Stimulated activated memory B cell treated with anti-CD40 and anti-IgM and Interleukin-4, amounts not matched to agents 10 μg/mL and 1 μg/mL and 100 μg/mL, for 72 hours (primary cell): ENCODE measurements at regions not wholly inside any gene's neighbourhood (a gene's known extent, or its start where the extent isn't known, plus 50 kb on each side); places are given as distances from the start of the nearest gene placed in this dataset.

Experiments
- ATAC-seq: fragments of 150-1000 bp; cut with Tn5 transposase; 2 replicates; pipeline ENCODE4 v1.10.0; 2021
- H3K27ac Mint-ChIP-seq: one replicate; pipeline ENCODE4 v1.8.0; 2022; ENCODE audit warnings: mild to moderate bottlenecking, mixed read lengths
- H3K27me3 Mint-ChIP-seq: one replicate; pipeline ENCODE4 v1.8.0; 2022; ENCODE audit warnings: mixed read lengths
- H3K36me3 Mint-ChIP-seq: one replicate; pipeline ENCODE4 v1.8.0; 2022; ENCODE audit warnings: mixed read lengths
- H3K4me1 Mint-ChIP-seq: one replicate; pipeline ENCODE4 v1.8.0; 2022; ENCODE audit warnings: mixed read lengths
- H3K4me3 Mint-ChIP-seq: one replicate; pipeline ENCODE4 v1.8.0; 2022; ENCODE audit warnings: mild to moderate bottlenecking, moderate library complexity, mixed read lengths
- H3K9me3 Mint-ChIP-seq: one replicate; pipeline ENCODE4 v1.8.0; 2022; ENCODE audit warnings: mixed read lengths

DNA sequence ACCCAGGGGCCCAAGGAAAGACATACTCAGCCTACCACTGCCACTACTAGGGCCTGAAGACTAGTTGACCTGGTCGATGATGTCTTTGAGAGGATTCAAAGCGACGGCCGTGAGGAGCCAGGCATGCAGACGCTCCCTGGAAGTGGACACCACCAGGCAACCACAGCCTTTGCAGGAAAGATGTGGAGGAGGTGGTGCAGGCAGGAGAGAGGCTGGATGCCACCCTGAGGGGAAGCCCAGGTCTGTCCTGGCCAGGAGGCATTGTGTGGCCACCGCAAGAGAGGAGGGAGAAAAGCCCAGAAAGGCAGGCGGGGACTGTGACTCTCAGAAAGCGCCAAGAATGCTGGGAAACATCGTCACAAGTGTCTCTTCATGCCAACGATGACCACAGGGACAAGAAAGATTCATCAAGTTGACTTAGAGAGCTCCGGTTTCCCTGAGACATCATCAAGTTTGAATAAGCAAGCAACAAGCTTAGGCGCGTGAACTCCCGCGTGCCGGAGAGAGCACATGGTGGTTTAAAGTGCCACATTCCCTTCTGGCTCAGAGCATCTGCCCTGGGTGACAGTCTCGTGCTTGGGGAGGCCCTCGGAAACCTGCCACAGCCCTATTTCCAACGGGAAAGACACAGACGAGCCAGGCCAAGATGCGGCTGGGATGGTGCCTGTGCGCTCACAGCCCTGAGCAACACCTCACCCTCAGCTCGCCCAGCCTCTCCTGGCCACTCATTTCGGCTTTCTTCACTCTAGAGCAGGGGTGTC is 464.5 kb upstream of the SALL3 start:
- H3K27ac Mint-ChIP-seq, result no peak overlapping the region
- peaks cover 3% of the 10 kb centered on the region for H3K9me3 Mint-ChIP-seq
- no peaks in the 10 kb centered on the region for H3K4me1 Mint-ChIP-seq
- no peak for ATAC-seq
- no peak overlapping the region for H3K4me3 Mint-ChIP-seq
- H3K27me3 Mint-ChIP-seq, result no peaks in the 10 kb centered on the region
- no peaks in the 10 kb centered on the region for H3K36me3 Mint-ChIP-seq

DNA sequence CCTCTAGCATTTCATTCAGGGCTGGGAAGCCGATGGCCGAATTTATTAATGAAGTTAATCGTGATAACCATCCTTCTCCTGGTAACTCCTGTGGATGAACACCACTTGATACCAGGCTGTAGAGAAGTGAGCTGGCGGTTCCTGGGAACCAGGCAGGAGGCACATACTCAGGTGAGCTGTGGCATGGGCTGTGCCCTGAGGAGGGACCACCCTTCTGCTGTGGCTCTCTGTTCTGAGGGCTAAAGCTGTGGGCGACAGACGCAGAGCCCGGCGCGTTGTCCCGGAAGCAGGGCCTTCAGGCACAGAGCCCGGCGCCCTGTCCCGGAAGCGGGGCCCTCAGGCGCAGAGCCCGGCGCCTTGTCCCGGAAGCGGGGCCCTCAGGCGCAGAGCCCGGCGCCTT is 462.3 kb upstream of the SALL3 start:
- Mint-ChIP-seq H3K9me3 (peaks cover 3% of the 10 kb centered on the region), H3K36me3 (no peaks in the 10 kb centered on the region), H3K4me1 (no peaks in the 10 kb centered on the region), H3K27me3 (no peaks in the 10 kb centered on the region), H3K4me3 (no peak overlapping the region), H3K27ac (no peak overlapping the region)
- no peak for ATAC-seq

DNA sequence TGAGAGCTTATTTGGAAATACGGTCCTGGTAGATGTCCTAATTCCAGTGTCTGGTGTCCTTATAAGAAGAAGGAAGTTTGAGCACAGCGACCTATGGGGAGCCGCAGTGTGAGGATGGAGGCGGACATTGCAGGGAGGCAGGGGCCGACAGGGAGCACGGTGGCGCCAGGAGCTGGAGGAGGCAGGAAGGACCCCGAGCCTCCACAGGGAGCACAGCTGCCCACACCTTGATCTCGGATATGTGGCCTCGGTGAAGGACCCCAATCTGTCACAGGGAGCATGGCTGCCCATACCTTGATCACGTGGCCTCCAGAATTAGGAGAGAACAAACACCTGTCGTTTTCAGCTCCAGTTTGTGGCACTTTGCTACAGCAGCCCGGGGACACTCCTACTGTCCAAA is 461.6 kb upstream of the SALL3 start:
- Mint-ChIP-seq H3K36me3 (no peaks in the 10 kb centered on the region), H3K27me3 (no peaks in the 10 kb centered on the region)
- no peak for ATAC-seq

DNA sequence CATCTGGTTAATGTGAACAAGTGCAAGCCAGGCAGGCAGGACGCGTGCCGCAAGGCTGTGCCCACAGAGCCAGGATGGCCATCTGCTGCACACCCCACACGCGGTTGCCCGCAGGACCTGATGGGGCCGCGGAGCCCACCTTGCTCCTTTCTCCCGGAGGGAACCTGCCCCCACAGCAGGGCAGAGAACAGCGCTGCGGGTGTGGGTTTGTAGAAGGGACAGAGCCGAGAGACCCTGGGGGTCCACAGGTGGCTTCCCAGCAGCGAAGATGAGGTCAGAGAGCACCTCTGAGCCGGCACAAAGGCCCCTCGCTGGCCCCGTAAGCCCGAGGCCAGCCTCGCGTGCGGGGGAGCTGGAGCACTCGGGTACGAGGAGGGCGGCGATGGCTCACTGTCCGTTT is 460.8 kb upstream of the SALL3 start:
- no peak for ATAC-seq
- Mint-ChIP-seq H3K9me3 (peaks cover 7% of the 10 kb centered on the region), H3K4me3 (no peak overlapping the region)

More for the DNA sequence above, 461.6 kb upstream of the SALL3 start:
- Mint-ChIP-seq H3K27ac (no peak overlapping the region), H3K4me3 (no peak overlapping the region), H3K9me3 (peaks cover 4% of the 10 kb centered on the region), H3K4me1 (no peaks in the 10 kb centered on the region)

DNA sequence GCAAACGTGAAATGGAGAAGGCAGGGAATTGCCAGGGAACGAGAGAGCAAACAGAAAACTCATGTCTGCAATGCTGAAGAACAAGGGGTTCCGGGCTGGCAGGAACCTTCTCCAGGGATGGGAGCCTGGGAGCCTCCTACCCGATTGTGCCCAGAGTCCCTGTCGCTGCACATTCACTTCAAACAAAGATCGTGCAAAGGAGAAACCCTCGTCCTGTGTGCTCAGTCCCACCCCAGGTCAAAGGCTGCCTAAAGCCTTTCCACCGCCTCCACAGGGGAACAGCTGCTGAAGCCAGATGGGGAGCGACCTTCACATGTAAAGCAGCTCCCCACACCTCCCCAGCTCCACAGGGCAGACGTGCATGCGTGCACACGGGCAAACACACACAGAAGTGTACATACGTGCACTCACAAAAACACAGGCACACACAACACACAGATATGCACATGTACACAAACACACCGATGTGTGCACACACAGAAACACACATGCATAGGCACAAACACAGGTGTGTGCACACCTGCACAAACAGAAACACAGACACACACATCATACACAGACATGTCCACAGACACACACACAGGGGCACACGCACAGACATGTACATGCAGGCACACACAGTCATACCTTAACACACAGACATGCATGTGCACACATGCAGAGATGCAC is 460.1 kb upstream of the SALL3 start:
- no peaks in the 10 kb centered on the region for H3K36me3 Mint-ChIP-seq
- H3K4me3 Mint-ChIP-seq, result no peak overlapping the region
- ATAC-seq, result no peak
- H3K27ac Mint-ChIP-seq, result no peak overlapping the region
- H3K27me3 Mint-ChIP-seq, result no peaks in the 10 kb centered on the region
- H3K4me1 Mint-ChIP-seq, result no peaks in the 10 kb centered on the region
- H3K9me3 Mint-ChIP-seq, result peaks cover 13% of the 10 kb centered on the region

More for the DNA sequence above, 460.8 kb upstream of the SALL3 start:
- Mint-ChIP-seq H3K27me3 (no peaks in the 10 kb centered on the region), H3K36me3 (no peaks in the 10 kb centered on the region), H3K27ac (no peak overlapping the region), H3K4me1 (no peaks in the 10 kb centered on the region)

DNA sequence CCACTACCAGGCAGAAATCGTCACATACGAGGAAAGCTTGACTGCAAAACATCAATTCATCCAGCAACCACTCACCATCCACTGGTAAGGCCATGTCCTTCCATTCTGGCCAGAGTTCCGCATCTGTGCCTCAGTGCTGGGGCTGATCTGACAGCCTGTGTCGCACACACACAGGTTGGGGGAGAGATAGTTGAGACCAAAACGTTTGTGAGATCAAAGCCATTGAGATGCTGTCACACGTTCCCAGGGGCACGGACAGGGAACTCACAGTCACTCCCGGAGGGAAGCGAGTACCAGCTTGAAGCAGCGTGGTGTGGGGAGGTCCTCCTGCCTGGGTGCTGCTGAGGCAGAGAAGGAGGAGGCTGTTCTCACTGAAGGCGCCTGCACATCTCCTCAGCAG is 458.5 kb upstream of the SALL3 start:
- ATAC-seq, result no peak
- no peak overlapping the region for H3K4me3 Mint-ChIP-seq
- H3K27ac Mint-ChIP-seq, result no peak overlapping the region
- peaks cover 16% of the 10 kb centered on the region for H3K9me3 Mint-ChIP-seq
- H3K4me1 Mint-ChIP-seq, result no peaks in the 10 kb centered on the region
- no peaks in the 10 kb centered on the region for H3K36me3 Mint-ChIP-seq
- no peaks in the 10 kb centered on the region for H3K27me3 Mint-ChIP-seq

DNA sequence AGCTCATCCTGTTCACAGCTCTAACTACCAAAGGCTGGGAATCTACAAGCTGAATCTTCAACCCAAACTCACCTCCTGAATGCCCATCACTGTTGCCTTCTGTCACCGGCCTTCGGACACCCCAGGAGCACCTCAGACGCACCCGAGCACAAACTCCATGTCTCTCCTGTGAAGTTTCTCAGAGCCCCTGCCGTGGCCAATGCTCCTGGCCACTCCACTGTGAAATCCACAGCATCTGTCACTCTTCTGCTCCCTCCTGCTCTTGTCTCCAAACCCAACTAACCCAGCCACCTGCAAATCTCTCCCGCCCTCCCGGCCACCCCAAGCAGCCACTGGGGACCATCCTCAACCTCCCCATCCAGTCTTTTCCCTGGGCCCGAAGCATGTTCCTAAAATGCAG is 457.9 kb upstream of the SALL3 start:
- Mint-ChIP-seq H3K27me3 (no peaks in the 10 kb centered on the region), H3K9me3 (peaks cover 16% of the 10 kb centered on the region), H3K36me3 (no peaks in the 10 kb centered on the region), H3K4me3 (no peak overlapping the region), H3K4me1 (no peaks in the 10 kb centered on the region), H3K27ac (no peak overlapping the region)
- no peak for ATAC-seq

DNA sequence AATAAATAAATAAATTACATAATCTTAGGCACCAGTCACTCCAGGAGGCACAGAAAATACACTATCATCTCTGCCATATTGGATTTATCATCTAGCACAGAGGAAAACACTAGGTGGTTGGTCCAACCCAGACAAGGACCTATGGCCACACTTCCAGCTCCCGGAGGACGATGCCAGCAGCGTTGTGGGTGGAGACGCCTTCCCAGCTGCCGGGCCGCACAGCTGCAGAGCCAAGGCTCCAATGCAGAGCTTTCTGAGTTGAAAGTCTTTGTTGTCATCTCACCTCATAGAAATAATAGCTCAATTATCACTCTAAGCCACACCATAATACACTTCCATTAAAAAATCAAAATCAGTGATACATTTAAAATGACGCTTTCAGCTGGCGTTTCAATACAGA is 457.1 kb upstream of the SALL3 start:
- H3K27ac Mint-ChIP-seq, result no peak overlapping the region
- H3K4me1 Mint-ChIP-seq, result no peaks in the 10 kb centered on the region
- no peaks in the 10 kb centered on the region for H3K27me3 Mint-ChIP-seq
- peaks cover 16% of the 10 kb centered on the region for H3K9me3 Mint-ChIP-seq
- no peak for ATAC-seq
- no peaks in the 10 kb centered on the region for H3K36me3 Mint-ChIP-seq
- no peak overlapping the region for H3K4me3 Mint-ChIP-seq

DNA sequence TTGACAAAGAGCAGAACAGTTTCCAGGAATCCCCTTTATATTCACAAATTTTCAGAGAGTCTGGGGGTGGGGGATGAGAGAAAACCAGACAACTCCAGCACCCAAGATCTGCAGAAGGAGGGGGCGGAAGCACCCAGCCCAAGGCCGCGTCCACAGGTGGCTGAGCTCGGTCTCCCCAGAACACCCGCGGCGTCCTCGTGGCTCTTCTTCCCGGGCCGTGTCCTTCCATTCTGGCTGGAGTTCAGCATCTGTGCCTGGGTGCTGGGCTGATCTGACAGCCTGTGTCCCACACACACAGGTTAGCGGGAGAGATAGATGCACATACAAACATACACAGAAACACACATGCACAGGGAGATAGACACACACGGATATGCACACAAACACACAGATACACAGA is 455.8 kb upstream of the SALL3 start:
- ATAC-seq, result no peak
- Mint-ChIP-seq H3K9me3 (peaks cover 16% of the 10 kb centered on the region), H3K27ac (no peak overlapping the region), H3K4me3 (no peak overlapping the region), H3K27me3 (no peaks in the 10 kb centered on the region), H3K36me3 (no peaks in the 10 kb centered on the region), H3K4me1 (no peaks in the 10 kb centered on the region)

DNA sequence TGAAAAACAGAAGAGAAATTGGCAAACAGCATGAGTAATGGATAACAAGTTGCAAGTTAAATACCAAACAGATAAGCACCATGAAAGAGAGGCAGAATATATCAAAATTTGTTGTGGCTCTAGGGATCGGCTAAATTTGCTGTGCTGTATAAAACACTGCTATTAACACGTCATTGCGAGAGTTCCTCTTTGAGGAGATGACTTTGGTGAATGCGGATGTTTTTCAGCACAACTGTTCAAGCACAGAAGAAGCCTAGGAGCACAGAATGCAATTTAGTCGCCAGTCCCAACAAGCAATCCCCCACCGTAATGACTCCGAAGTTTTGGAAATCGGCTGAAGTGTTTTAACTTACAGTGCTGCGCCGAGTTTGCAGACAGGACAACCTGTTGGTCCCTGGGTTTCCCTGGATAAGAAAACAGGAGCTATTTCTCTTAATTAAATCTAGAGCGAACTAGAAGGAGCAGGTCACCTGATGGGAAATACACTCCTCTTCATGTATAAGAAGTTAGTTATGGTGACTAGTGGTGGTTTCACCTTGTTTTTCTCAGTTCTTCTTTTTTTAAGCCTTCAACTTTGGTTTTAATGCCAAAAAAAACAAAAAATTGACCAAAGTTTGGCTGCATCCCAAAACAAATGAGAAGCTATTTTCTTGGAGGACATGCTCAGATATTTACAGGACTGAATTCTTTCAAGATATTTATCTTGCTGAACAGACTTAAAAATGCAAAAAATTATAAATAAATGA is 454.1 kb upstream of the SALL3 start:
- Mint-ChIP-seq H3K9me3 (peaks cover 13% of the 10 kb centered on the region), H3K27me3 (no peaks in the 10 kb centered on the region), H3K4me1 (no peaks in the 10 kb centered on the region), H3K4me3 (no peak overlapping the region), H3K36me3 (no peaks in the 10 kb centered on the region), H3K27ac (no peak overlapping the region)
- no peak for ATAC-seq

DNA sequence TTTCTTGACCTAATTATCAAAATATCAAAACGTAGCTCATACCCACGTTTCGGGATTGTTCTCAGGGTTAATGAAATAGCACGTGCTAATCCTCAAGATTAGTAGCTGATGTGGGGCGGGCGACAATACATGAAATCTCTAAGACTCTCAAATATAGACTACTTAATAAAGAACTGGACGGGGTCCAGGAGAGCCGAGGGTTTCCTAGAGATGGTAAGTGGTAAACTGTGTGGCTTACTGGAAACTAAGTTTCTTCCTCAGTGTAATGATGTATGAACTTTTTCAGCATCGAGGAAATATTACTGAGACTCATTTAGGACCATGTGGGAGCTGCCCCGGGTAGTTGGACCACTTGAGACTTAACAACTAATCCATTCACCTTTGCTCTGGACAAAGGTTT is 453.3 kb upstream of the SALL3 start:
- no peak overlapping the region for H3K4me3 Mint-ChIP-seq
- no peak for ATAC-seq
- no peaks in the 10 kb centered on the region for H3K27me3 Mint-ChIP-seq
- no peaks in the 10 kb centered on the region for H3K4me1 Mint-ChIP-seq
- no peak overlapping the region for H3K27ac Mint-ChIP-seq
- H3K36me3 Mint-ChIP-seq, result no peaks in the 10 kb centered on the region
- H3K9me3 Mint-ChIP-seq, result peaks cover 15% of the 10 kb centered on the region

DNA sequence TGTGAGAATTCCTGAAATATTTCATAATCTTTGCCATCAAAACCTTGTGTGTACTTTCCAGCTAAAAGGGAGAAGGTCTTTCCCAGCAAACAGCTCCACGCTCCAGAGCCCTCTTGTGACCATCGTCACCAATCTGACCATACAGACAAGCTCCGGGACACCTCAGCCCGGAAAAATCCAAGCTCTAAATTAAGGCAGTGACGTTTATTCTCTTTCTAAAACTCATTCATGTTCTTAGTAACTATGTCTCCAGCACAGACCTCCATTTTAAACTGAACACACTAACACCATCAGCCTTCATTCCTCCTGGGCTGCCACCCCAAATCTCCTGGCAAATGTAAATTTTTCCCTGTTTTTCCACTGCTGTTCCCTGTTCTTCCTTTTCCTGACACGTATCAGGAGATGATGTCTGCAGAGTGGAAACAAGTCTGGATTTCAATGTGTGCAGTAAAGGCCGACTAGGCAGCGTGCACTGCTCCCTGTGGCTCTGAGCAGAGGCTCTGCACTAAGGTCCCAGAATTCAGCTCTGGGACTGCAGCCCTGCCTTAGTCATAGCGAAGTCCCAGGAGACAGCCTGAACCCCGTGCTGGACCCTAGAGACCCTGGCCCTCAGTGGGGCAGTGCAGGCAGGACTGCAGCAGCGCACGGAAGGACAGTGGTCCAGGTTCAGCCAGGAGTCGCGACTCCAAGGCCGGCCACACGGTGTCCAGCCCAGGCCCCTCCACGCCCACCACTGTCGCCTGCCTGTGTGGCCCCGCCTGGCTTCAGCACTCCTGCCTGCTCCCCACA is 452.5 kb upstream of the SALL3 start:
- no peak overlapping the region for H3K27ac Mint-ChIP-seq
- H3K9me3 Mint-ChIP-seq, result peaks cover 15% of the 10 kb centered on the region
- no peak for ATAC-seq
- no peaks in the 10 kb centered on the region for H3K4me1 Mint-ChIP-seq
- no peaks in the 10 kb centered on the region for H3K27me3 Mint-ChIP-seq
- no peak overlapping the region for H3K4me3 Mint-ChIP-seq
- H3K36me3 Mint-ChIP-seq, result no peaks in the 10 kb centered on the region

DNA sequence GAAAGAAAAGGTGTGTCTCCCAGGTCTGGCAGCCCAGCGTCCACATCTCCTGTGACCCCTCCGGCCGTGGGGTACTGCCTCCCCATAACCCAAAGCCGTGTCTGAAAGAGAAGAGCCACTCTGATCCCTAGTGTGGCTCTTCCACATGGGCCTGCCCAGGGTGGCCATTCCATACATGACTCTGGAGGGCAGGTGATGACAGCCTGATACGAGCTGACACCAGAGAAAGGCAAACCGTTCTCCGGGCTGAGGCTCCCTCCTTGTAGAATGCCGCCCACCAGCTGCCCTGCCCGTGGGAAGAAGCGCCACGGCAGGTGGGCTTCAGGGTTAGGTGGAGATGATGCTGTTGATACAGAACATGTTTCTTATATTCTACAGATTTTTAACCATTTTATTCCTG is 451.6 kb upstream of the SALL3 start:
- Mint-ChIP-seq H3K4me3 (no peak overlapping the region), H3K36me3 (no peaks in the 10 kb centered on the region), H3K27me3 (no peaks in the 10 kb centered on the region), H3K4me1 (no peaks in the 10 kb centered on the region), H3K9me3 (peaks cover 15% of the 10 kb centered on the region), H3K27ac (no peak overlapping the region)
- ATAC-seq, result no peak

DNA sequence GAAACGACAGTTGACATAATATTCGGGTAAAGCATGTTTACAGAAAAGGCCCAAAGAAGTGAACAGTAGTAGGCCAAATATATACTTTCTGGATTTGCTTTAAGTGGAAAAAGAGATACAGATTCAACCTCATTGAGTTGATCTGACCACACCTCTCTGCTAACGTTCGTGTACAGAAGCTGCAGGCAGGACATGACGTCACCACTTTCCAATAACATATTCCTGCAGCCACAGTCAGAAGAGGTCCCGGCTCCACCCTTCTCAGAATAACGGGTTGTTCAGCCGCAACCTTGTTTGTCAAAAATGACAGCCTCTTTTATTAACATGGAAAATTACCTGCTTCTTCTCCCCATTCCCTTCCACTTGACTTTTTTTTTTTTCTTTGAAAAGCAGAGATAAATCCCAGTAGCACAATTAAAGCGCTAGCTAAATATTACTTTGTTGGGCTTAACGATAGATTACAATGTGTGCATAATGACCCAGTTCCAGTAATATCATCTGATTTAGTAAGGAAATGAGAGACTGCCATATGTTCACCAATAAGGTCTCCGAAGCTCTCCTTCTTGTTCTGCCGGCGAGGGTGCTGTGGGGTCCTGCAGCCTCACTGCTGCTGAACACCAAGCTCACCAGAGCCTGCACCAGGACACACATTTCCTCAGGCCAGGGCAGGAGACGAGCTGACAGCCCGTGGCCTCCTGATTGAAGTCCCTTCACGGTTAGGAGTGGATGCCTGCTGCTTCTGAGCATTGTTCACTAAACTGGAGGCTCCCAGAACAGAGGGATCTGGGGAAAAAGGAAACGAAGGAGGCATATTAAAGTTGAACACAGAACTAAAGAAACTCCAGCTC is 451.0 kb upstream of the SALL3 start:
- H3K4me3 Mint-ChIP-seq, result no peak overlapping the region
- ATAC-seq, result no peak
- no peak overlapping the region for H3K27ac Mint-ChIP-seq
- no peaks in the 10 kb centered on the region for H3K4me1 Mint-ChIP-seq
- H3K27me3 Mint-ChIP-seq, result no peaks in the 10 kb centered on the region
- H3K36me3 Mint-ChIP-seq, result no peaks in the 10 kb centered on the region
- peaks cover 12% of the 10 kb centered on the region for H3K9me3 Mint-ChIP-seq
